Esophagus squamous epithelium (tissue), 5 donors: ENCODE measurements at regions not wholly inside any gene's neighbourhood (a gene's known extent, or its start where the extent isn't known, plus 50 kb on each side); places are given as distances from the start of the nearest gene placed in this dataset.
"Not testable (repeated sequence)": the region's sequence is repeated elsewhere in the genome, so short reads cannot be mapped to it uniquely, and the experiment has no call there.

Experiments used
- DNase-seq: peaks from one replicate; lab custom pipeline; 2025; lab: John Stamatoyannopoulos, UW
- H3K27ac ChIP-seq, 4 donors: fragments of 200-600 bp; sonication (generic); one replicate each; pipeline ENCODE4 v1.5.1; 2016 to 2019; ENCODE audit warnings: mild to moderate bottlenecking in 1 of 4
- H3K27me3 ChIP-seq, 4 donors: fragments of 200-600 bp; sonication (generic); 1 replicate in 3 of 4; 2 replicates in 1 of 4; pipeline versions ENCODE4 v1.5.1 to v1.6.0; 2017 to 2021; ENCODE audit warnings: antibody characterized with exemption in 1 of 4
- H3K36me3 ChIP-seq, 3 donors: fragments of 200-600 bp; sonication (generic); one replicate each; pipeline ENCODE4 v1.5.1; 2016 to 2019
- H3K4me1 ChIP-seq, 3 donors: fragments of 200-600 bp; sonication (generic); one replicate each; pipeline ENCODE4 v1.5.1; 2017 to 2019
- H3K4me3 ChIP-seq, 4 donors: fragments of 200-600 bp; sonication (generic); 1 replicate in 3 of 4; 2 replicates in 1 of 4; pipeline ENCODE4 v1.5.1; 2016 to 2019; ENCODE audit warnings: mild to moderate bottlenecking in 2 of 4, moderate library complexity in 1 of 4
- H3K9me3 ChIP-seq, 3 donors: fragments of 200-600 bp; sonication (generic); one replicate each; pipeline ENCODE4 v1.5.1; 2016 to 2019
- CTCF ChIP-seq, 6 experiments: fragments of 450-650 bp in 4 of 6; fragments of 200-600 bp in 2 of 6; sonication (generic) in 2 of 6; IDR thresholded peaks; one replicate each; pipeline ENCODE4 v1.5.1; 2016 to 2019; ENCODE audit warnings: antibody characterized with exemption in 6 of 6, mild to moderate bottlenecking in 4 of 6, moderate library complexity in 4 of 6
- POLR2A ChIP-seq, 4 donors: fragments of 450-650 bp; IDR thresholded peaks; one replicate each; pipeline ENCODE4 v1.6.1; 2017; ENCODE audit warnings: antibody characterized with exemption in 4 of 4, mild to moderate bottlenecking in 4 of 4, moderate library complexity in 3 of 4
- WGBS, 2 donors: methylation state at CpG; one replicate each; pipeline ENCODE4 v1.1.5; 2018; 5-methylcytosine and 5-hydroxymethylcytosine counted together
- intact Hi-C: fragments of 100-400 bp; cut with DNase I; formaldehyde crosslinking; loops from one replicate; pipeline ENCODE4 v1.15.0; 2022
- donor health status: DM: yes; HTN: yes; CAD: no.

- no peak for TF ChIP-seq CTCF (IDR thresholded peaks at IDR 0.05)
- TF ChIP-seq POLR2A (IDR thresholded peaks at IDR 0.05) = no peak
- H3K9me3 ChIP-seq = no peaks in the 10 kb centered on the region
- WGBS, 2 donors = 47 to 64% methylated on average over 11 to 17 of the region's 19 CpGs
- H3K4me3 ChIP-seq = no peak overlapping the region
- H3K27ac ChIP-seq = no peak overlapping the region
- H3K27me3 ChIP-seq = no peaks in the 10 kb centered on the region
- no peak for DNase-seq
- intact Hi-C loops = no loop called here
- no peaks in the 10 kb centered on the region for H3K4me1 ChIP-seq
- H3K36me3 ChIP-seq = no peaks in the 10 kb centered on the region
These were observed 365.3 kb upstream of the PROX1 start for GRCh38 chr1:213622365-213623063.

GRCh38 chr1:213623064-213623581, 364.6 kb upstream of the PROX1 start:
- H3K27ac ChIP-seq = no peak overlapping the region
- TF ChIP-seq CTCF (IDR thresholded peaks at IDR 0.05) (no peak), POLR2A (IDR thresholded peaks at IDR 0.05) (no peak)
- intact Hi-C loops = no loop called here

GRCh38 chr1:213623862-213624261, 363.9 kb upstream of the PROX1 start:
- no peak overlapping the region for H3K4me3 ChIP-seq
- H3K27me3 ChIP-seq = no peaks in the 10 kb centered on the region
- intact Hi-C loops = no loop called here
- DNase-seq = no peak
- H3K4me1 ChIP-seq = no peaks in the 10 kb centered on the region
- TF ChIP-seq POLR2A (IDR thresholded peaks at IDR 0.05) (no peak), CTCF (IDR thresholded peaks at IDR 0.05) (no peak)
- H3K9me3 ChIP-seq = no peaks in the 10 kb centered on the region
- no peak overlapping the region for H3K27ac ChIP-seq
- WGBS, 2 donors = 64 to 76% methylated on average over 4 of the region's 4 CpGs
- no peaks in the 10 kb centered on the region for H3K36me3 ChIP-seq

More at GRCh38 chr1:213623064-213623581, 364.6 kb upstream of the PROX1 start:
- 64 to 76% methylated on average over 9 of the region's 9 CpGs for WGBS, 2 donors
- no peaks in the 10 kb centered on the region for H3K27me3 ChIP-seq
- DNase-seq = no peak
- no peaks in the 10 kb centered on the region for H3K36me3 ChIP-seq
- H3K4me3 ChIP-seq = no peak overlapping the region
- no peaks in the 10 kb centered on the region for H3K4me1 ChIP-seq
- H3K9me3 ChIP-seq = no peaks in the 10 kb centered on the region

- DNase-seq, H3K4me1 ChIP-seq, intact Hi-C loops, H3K4me3 ChIP-seq, H3K27me3 ChIP-seq, H3K27ac ChIP-seq, H3K9me3 ChIP-seq, H3K36me3 ChIP-seq: not testable (repeated sequence)
These were observed 351.0 kb upstream of the PROX1 start for GRCh38 chr1:213636778-213637177.

GRCh38 chr1:213641312-213641711, 346.5 kb upstream of the PROX1 start:
- 98 to 100% methylated on average over 2 of the region's 2 CpGs for WGBS, 2 donors

More at GRCh38 chr1:213641312-213641711, 346.5 kb upstream of the PROX1 start:
- H3K4me1 ChIP-seq = no peaks in the 10 kb centered on the region
- no peak for DNase-seq
- no peak overlapping the region for H3K27ac ChIP-seq
- H3K27me3 ChIP-seq = peaks cover 0 to 5% (median 0%) of the 10 kb centered on the region in 4 donors
- no peaks in the 10 kb centered on the region for H3K36me3 ChIP-seq
- H3K4me3 ChIP-seq = no peak overlapping the region
- H3K9me3 ChIP-seq = no peaks in the 10 kb centered on the region
- no peak for TF ChIP-seq CTCF (IDR thresholded peaks at IDR 0.05)
- TF ChIP-seq POLR2A (IDR thresholded peaks at IDR 0.05) = no peak
- intact Hi-C loops = no loop called here
